Cardiac fibroblast (primary cell): ENCODE measurements at regions not wholly inside any gene's neighbourhood (a gene's known extent, or its start where the extent isn't known, plus 50 kb on each side); places are given as distances from the start of the nearest gene placed in this dataset.

Source experiments
- DNase-seq, 2 donors: peaks; one replicate each; pipeline versions ENCODE4 v3.0.0 to v3.0.0-alpha.2; 2010; ENCODE audit warnings: low read depth in 2 of 2
- H3K4me3 ChIP-seq, 2 donors: replicated peaks in 1 of 2; 1 replicate in 1 of 2; 2 replicates in 1 of 2; pipeline ENCODE4 v1.5.1; 2011; ENCODE audit warnings: low read depth in 2 of 2, low read length in 2 of 2, mild to moderate bottlenecking in 2 of 2, moderate library complexity in 1 of 2
- TF ChIP-seq, protein P1 (sequence below): IDR thresholded peaks from one replicate; pipeline ENCODE4 v1.5.1; 2011; ENCODE audit warnings: low read depth, mild to moderate bottlenecking, low read length, inconsistent platforms

DNA sequence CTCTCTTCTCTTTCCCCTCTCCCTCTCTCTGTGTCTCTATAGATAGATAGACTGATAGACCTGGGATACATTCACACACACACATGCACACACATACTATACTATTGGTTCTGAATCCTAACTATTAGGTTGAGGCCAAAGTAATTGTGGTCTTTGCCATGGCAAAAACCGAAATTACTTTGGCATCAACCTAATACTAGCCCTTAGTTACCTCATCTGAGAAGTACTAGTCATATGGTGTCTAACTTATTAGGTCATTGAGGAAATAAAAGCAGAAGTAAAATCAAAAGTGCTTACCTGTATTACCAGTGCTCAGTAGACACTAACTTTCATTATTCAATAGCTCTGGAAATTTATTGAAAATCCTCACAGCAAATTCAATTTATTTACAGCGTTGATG, 451.5 kb downstream of the EPHA4 start:
- no peak for DNase-seq
- no peak overlapping the region for H3K4me3 ChIP-seq
- TF ChIP-seq, protein P1, sequence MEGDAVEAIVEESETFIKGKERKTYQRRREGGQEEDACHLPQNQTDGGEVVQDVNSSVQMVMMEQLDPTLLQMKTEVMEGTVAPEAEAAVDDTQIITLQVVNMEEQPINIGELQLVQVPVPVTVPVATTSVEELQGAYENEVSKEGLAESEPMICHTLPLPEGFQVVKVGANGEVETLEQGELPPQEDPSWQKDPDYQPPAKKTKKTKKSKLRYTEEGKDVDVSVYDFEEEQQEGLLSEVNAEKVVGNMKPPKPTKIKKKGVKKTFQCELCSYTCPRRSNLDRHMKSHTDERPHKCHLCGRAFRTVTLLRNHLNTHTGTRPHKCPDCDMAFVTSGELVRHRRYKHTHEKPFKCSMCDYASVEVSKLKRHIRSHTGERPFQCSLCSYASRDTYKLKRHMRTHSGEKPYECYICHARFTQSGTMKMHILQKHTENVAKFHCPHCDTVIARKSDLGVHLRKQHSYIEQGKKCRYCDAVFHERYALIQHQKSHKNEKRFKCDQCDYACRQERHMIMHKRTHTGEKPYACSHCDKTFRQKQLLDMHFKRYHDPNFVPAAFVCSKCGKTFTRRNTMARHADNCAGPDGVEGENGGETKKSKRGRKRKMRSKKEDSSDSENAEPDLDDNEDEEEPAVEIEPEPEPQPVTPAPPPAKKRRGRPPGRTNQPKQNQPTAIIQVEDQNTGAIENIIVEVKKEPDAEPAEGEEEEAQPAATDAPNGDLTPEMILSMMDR = no peak

DNA sequence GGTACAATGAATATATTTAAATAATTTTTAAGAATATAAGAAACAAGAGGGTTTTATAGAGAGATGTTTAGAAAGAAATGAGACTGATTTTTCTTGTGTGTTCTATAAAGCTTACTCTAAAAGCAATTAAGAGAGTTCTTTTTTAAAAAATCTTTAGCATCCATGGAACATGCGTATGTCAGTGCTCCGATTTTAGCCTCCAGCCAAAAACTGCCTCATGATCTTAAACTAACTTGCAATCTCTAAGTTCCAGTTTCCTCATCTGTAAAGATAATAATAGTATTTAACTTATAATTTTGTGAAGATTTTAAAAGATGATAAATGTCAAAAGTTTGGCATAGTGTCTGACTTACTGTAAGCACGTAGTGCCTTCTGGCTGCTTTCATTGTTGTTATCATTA, 448.7 kb downstream of the EPHA4 start:
- no peak for DNase-seq
- TF ChIP-seq, protein P1 = no peak

GRCh38 chr2:221124532-221125240, 447.4 kb downstream of the EPHA4 start:
- no peak overlapping the region for H3K4me3 ChIP-seq
- DNase-seq = no peak
- TF ChIP-seq, protein P1 = no peak

More for the DNA sequence above, 448.7 kb downstream of the EPHA4 start:
- no peak overlapping the region for H3K4me3 ChIP-seq

DNA sequence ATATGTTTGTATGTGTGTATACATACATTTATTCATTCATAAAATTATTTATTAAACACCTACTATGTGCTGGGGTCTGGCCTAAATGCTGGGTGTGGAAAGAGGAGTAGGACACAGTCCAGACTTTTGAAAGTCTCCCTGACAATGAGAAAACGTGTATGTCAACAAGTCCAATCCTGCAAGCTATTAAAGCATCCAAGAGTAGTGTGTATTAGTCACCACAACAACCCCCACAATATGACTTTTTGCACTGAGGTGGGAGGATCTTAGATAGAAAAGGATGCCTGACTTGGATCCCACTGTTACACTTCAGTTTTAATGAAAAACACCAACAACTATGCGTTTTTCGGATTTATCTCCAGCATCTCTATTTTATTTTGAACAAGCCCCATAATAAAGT, 446.4 kb downstream of the EPHA4 start:
- TF ChIP-seq, protein P1 = no peak
- no peak for DNase-seq
- H3K4me3 ChIP-seq = no peak overlapping the region

DNA sequence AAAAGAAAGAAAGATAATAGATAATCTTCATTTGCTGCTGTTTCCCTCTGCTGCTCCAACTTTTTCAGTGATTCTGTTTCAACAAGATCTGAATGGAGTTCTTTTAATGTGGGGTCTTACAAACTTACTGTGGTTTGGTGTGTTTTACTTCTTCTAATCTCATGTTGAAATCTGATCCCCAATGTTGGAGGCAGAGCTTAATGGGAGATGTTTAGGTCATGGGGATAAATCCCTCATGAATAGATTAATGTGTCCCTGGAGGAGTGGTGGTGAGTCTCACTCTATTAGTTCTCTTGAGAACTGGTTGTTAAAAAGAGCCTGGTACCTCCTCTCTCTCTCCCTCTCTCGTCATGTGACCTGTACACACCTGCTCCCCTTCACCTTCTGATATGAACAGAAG, 442.4 kb downstream of the EPHA4 start:
- TF ChIP-seq, protein P1 = no peak
- H3K4me3 ChIP-seq = no peak overlapping the region
- no peak for DNase-seq

GRCh38 chr2:221130431-221130830, 441.7 kb downstream of the EPHA4 start:
- H3K4me3 ChIP-seq = no peak overlapping the region
- DNase-seq = no peak
- TF ChIP-seq, protein P1 = no peak

DNA sequence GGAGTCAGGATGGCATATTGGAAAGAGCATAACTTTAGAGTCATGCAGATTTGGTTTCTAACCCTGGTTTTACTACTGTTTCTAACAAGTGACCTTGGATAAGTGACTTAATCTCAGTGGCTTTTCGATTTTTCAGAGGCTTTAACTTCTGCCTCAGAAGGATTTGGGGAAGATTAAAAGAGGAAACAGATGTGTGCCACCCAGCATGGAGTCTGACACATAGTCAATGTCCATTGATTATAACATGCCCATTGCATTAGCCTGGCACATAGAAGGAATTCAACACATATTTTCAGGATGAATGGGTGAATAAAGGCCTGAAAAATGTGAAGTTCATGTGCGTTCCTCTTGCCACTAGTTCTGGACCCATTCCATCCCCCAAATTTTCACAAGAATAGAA, 438.2 kb downstream of the EPHA4 start:
- TF ChIP-seq, protein P1 = no peak
- DNase-seq = no peak
- H3K4me3 ChIP-seq = no peak overlapping the region
